NT2/D1 (cell line): ENCODE measurements at regions not wholly inside any gene's neighbourhood (a gene's known extent, or its start where the extent isn't known, plus 50 kb on each side); places are given as distances from the start of the nearest gene placed in this dataset.

Experiments used
- YY1 ChIP-seq: IDR thresholded peaks from 2 replicates; pipeline ENCODE4 v1.6.1; 2011; ENCODE audit not compliant: insufficient read length, insufficient read depth
- ZNF274 ChIP-seq: IDR thresholded peaks from 2 replicates; pipeline ENCODE4 v1.6.1; 2011; ENCODE audit warnings: mild to moderate bottlenecking, low read depth, low read length

DNA sequence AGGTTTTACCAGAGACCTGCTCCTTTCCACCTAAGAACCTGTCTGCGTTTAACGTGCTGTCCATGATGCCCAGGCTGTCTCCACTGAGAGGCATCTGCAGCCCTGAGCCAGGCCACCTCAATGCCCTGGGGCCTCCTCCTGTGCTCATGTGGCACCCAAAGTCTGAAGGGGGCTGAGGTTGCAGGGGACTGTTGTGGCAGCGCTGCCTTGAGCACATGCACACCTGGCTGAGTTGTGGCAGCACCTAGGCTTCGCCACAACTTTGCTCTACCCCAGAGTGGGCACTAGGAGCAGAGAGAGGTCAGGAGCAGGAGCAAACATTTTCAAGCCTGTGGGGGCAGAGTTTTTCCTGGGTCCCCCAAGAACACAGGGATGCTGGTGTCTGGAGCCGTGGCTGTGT is 1527.1 kb downstream of the PLA2G4A start:
- no peak for TF ChIP-seq ZNF274
- no peak for TF ChIP-seq YY1
